HepG2 (cell line): ENCODE measurements at regions not wholly inside any gene's neighbourhood (a gene's known extent, or its start where the extent isn't known, plus 50 kb on each side); places are given as distances from the start of the nearest gene placed in this dataset.

ENCODE experiments used
- ATAC-seq: fragments of 200-7000 bp; cut with Tn5 transposase; 3 replicates; pipeline ENCODE4 v1.9.1; 2020; ENCODE audit warnings: mild to moderate bottlenecking, moderate library complexity
- BruUV-seq: library from RNA; stranded (reverse); fragments of 400-500 nt; replicated peaks from 2 replicates; lab custom pipeline; 2021; lab: Mats Ljungman, UMichigan
- CTCF ChIA-PET: fragments of 300-600 bp; formaldehyde crosslinking; extraction: SDS; loops from one replicate; lab custom pipeline; 2021; ENCODE audit warnings: low total read pairs, inconsistent platforms, low intra/inter-chr PET ratio; lab: Yijun Ruan, JAX
- POLR2A ChIA-PET: fragments of 350-600 bp; sonication (Branson Sonifier 250); formaldehyde crosslinking; loops from one replicate; lab custom pipeline; 2020; ENCODE audit warnings: antibody characterized with exemption, inconsistent platforms; lab: Yijun Ruan, JAX
- DNase-seq: peaks from one replicate; pipeline ENCODE4 v3.0.0-alpha.2; 2015; ENCODE audit warnings: low spot score
- FAIRE-seq: peaks from 3 replicates; lab custom pipeline; 2011; peaks lifted over from hg19 to GRCh38; lab: Jason Lieb, UNC
- H2AFZ ChIP-seq: one replicate; pipeline ENCODE4 v1.6.1; 2011; ENCODE audit warnings: low read length, inconsistent platforms
- H3K27ac ChIP-seq: fragments of 300-600 bp; 3 replicates; pipeline ENCODE4 v1.8.0; 2011; ENCODE audit warnings: mixed run types, mild to moderate bottlenecking, mixed read lengths, low read length, inconsistent platforms; ENCODE audit not compliant: insufficient read depth; ENCODE audit errors: extremely low read length
- H3K27me3 ChIP-seq, 2 experiments: fragments of 200-600 bp in 1 of 2; 2 replicates in 1 of 2; 3 replicates in 1 of 2; pipeline versions ENCODE4 v1.6.0 to v1.8.0; 2011; ENCODE audit warnings: low read length in 2 of 2, mild to moderate bottlenecking in 2 of 2, moderate library complexity in 2 of 2, inconsistent platforms in 1 of 2; ENCODE audit not compliant: insufficient read depth in 2 of 2, control insufficient read depth in 1 of 2
- H3K36me3 ChIP-seq, 2 experiments: fragments of 200-600 bp in 1 of 2; replicated peaks in 1 of 2; 2 replicates in 1 of 2; 3 replicates in 1 of 2; pipeline versions ENCODE4 v1.5.1 to v1.8.0; 2011; ENCODE audit warnings: low read length in 2 of 2, inconsistent platforms in 1 of 2; ENCODE audit not compliant: insufficient read depth in 2 of 2, control insufficient read depth in 1 of 2
- H3K4me1 ChIP-seq: 2 replicates; pipeline ENCODE4 v1.5.1; 2012; ENCODE audit warnings: low read length, inconsistent platforms; ENCODE audit not compliant: insufficient read depth
- H3K4me2 ChIP-seq: 2 replicates; pipeline ENCODE4 v1.6.0; 2011; ENCODE audit warnings: low read depth, low read length, inconsistent platforms
- H3K4me3 ChIP-seq, 3 experiments: fragments of 200-600 bp in 1 of 3; sonication (generic), shearing (Covaris generic) in 1 of 3; replicated peaks in 1 of 3; 2 replicates each; pipeline ENCODE4 v1.5.1; 2011 to 2016; ENCODE audit warnings: low read length in 3 of 3, inconsistent platforms in 2 of 3, low read depth in 2 of 3, mild to moderate bottlenecking in 2 of 3, control low read depth in 1 of 3, mixed read lengths in 1 of 3; ENCODE audit not compliant: insufficient read depth in 1 of 3
- H3K79me2 ChIP-seq: one replicate; pipeline ENCODE4 v1.6.1; 2011; ENCODE audit warnings: low read length, inconsistent platforms; ENCODE audit not compliant: insufficient read depth
- H3K9ac ChIP-seq: 2 replicates; pipeline ENCODE4 v1.6.0; 2011; ENCODE audit warnings: mild to moderate bottlenecking, low read depth, low read length, inconsistent platforms; ENCODE audit not compliant: insufficient read depth
- H3K9me3 ChIP-seq: 2 replicates; pipeline ENCODE4 v1.5.1; 2012; ENCODE audit warnings: mild to moderate bottlenecking, low read length
- H4K20me1 ChIP-seq: 2 replicates; pipeline ENCODE4 v1.6.0; 2011; ENCODE audit warnings: inconsistent platforms, mild to moderate bottlenecking, low read length, moderate library complexity; ENCODE audit not compliant: insufficient read depth
- FOSL1 ChIP-seq: sonication (generic); formaldehyde crosslinking; IDR thresholded peaks from 2 replicates; pipeline ENCODE4 v1.9.0; 2021; ENCODE audit warnings: missing genetic modification reagents, borderline replicate concordance
- ZNF30 ChIP-seq: sonication (generic); formaldehyde crosslinking; IDR thresholded peaks from 2 replicates; pipeline ENCODE4 v1.5.0; 2020; ENCODE audit warnings: mild to moderate bottlenecking, missing genetic modification reagents
- ZNF331 ChIP-seq: sonication (generic); formaldehyde crosslinking; IDR thresholded peaks from 2 replicates; pipeline ENCODE4 v1.4.0; 2020; ENCODE audit warnings: missing genetic modification reagents
- ZNF468 ChIP-seq: sonication (generic); formaldehyde crosslinking; IDR thresholded peaks from 2 replicates; pipeline ENCODE4 v1.8.0; 2022; ENCODE audit warnings: mild to moderate bottlenecking, moderate library complexity, missing genetic modification reagents
- WGBS: methylation state at CpG from one replicate; pipeline ENCODE4 v1.1.6; 2017; ENCODE audit warnings: low lambda C conversion rate; 5-methylcytosine and 5-hydroxymethylcytosine counted together
- in situ Hi-C: cut with HindIII; loops from 2 replicates; pipeline ENCODE4 v1.10.0; 2017; ENCODE audit warnings: low pct_unique_long_range_greater_than_20kb; ENCODE audit not compliant: extremely low pct_ligation_motif_present
- intact Hi-C: fragments of 100-400 bp; cut with micrococcal nuclease; formaldehyde crosslinking; loops from one replicate; pipeline ENCODE4 v1.10.0; 2022; ENCODE audit not compliant: unreplicated experiment
- TF ChIP-seq, protein P1 (sequence below): IDR thresholded peaks from 2 replicates; pipeline ENCODE4 v1.6.1; 2012; ENCODE audit warnings: low read depth, low read length, improper control_type of control experiment
- TF ChIP-seq, protein P2 (sequence below): sonication (generic); formaldehyde crosslinking; IDR thresholded peaks from 2 replicates; pipeline ENCODE4 v1.4.0; 2020; ENCODE audit warnings: missing genetic modification reagents
- TF ChIP-seq, protein P3 (sequence below): sonication (generic); formaldehyde crosslinking; IDR thresholded peaks from 2 replicates; pipeline ENCODE4 v1.8.0; 2022; ENCODE audit warnings: mild to moderate bottlenecking, missing genetic modification reagents, moderate library complexity

DNA sequence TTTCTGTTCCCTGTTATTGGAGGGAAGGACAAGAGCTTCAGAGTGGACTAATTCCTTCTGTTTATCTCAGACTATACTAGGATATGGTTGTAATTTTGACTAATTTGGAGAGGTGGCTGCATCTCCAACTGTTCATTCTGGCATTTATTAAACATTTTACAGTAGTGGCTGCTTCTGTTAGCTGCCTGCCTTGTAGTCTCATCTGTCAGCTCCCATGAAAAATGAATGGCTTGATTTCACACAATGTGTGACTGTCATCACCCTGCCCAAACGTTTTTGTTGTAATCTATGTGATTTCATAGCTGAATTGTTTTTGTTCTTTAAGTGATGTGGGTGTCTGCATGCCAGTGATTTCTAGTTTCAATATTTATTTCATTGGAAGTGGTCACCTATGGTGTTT lies 459.4 kb upstream of the PTPRD start (continued):
- TF ChIP-seq, protein P1, sequence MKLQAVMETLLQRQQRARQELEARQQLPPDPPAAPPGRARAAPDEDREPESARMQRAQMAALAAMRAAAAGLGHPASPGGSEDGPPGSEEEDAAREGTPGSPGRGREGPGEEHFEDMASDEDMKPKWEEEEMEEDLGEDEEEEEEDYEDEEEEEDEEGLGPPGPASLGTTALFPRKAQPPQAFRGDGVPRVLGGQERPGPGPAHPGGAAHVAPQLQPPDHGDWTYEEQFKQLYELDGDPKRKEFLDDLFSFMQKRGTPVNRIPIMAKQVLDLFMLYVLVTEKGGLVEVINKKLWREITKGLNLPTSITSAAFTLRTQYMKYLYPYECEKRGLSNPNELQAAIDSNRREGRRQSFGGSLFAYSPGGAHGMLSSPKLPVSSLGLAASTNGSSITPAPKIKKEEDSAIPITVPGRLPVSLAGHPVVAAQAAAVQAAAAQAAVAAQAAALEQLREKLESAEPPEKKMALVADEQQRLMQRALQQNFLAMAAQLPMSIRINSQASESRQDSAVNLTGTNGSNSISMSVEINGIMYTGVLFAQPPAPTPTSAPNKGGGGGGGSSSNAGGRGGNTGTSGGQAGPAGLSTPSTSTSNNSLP = no peak
- TF ChIP-seq, protein P2, sequence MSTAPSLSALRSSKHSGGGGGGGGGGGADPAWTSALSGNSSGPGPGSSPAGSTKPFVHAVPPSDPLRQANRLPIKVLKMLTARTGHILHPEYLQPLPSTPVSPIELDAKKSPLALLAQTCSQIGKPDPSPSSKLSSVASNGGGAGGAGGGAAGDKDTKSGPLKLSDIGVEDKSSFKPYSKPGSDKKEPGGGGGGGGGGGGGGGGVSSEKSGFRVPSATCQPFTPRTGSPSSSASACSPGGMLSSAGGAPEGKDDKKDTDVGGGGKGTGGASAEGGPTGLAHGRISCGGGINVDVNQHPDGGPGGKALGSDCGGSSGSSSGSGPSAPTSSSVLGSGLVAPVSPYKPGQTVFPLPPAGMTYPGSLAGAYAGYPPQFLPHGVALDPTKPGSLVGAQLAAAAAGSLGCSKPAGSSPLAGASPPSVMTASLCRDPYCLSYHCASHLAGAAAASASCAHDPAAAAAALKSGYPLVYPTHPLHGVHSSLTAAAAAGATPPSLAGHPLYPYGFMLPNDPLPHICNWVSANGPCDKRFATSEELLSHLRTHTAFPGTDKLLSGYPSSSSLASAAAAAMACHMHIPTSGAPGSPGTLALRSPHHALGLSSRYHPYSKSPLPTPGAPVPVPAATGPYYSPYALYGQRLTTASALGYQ (CRISPR knock-in tag) = no peak
- TF ChIP-seq ZNF30 (CRISPR knock-in tag) (no peak), ZNF468 (no peak)

DNA sequence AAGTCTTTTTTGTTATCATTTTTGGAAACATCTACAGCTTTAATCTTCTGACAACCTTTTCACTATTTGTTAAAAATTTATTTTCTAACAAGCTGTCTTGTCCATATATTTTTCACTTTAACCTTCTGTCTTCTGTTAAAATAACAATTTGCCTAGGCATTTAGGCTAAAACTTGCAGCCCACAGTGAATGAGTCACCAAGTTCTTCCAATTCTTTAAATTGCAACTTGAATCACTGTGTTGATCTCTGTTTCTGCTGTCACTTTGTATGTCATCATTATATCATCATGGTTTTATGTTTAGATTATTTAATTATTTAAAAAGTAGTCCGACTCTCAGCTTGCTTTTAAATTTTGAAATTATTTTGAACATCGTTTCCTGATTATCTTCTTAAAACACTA lies 473.8 kb upstream of the PTPRD start:
- H3K9me3 ChIP-seq = peaks cover 74% of the 10 kb centered on the region
- H3K79me2 ChIP-seq = no peaks in the 10 kb centered on the region
- WGBS = 6% methylated on average over 2 of the region's 2 CpGs
- H3K4me3 ChIP-seq = no peak overlapping the region
- no TSS peak for BruUV-seq
- no peak for DNase-seq
- in situ Hi-C loops = no loop called here
- no peak for ATAC-seq
- FAIRE-seq = no peak
- H3K4me1 ChIP-seq = no peaks in the 10 kb centered on the region
- no peak overlapping the region for H3K4me2 ChIP-seq
- no peaks in the 10 kb centered on the region for H3K36me3 ChIP-seq
- no peak overlapping the region for H3K27ac ChIP-seq
- no peaks in the 10 kb centered on the region for H4K20me1 ChIP-seq
- POLR2A ChIA-PET = no interaction called here
- CTCF ChIA-PET = no interaction called here
- TF ChIP-seq, protein P3, sequence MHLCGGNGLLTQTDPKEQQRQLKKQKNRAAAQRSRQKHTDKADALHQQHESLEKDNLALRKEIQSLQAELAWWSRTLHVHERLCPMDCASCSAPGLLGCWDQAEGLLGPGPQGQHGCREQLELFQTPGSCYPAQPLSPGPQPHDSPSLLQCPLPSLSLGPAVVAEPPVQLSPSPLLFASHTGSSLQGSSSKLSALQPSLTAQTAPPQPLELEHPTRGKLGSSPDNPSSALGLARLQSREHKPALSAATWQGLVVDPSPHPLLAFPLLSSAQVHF (CRISPR knock-in tag) = no peak
- TF ChIP-seq ZNF331 (CRISPR knock-in tag) = no peak
- TF ChIP-seq FOSL1 = no peak
- H2AFZ ChIP-seq = no peak overlapping the region
- H3K9ac ChIP-seq = no peak overlapping the region
- H3K27me3 ChIP-seq = no peaks in the 10 kb centered on the region
- intact Hi-C loops = no loop called here
